ENCODE measurements at regions not wholly inside any gene's neighbourhood (a gene's known extent, or its start where the extent isn't known, plus 50 kb on each side); places are given as distances from the start of the nearest gene placed in this dataset.

GRCh38 chr11:69983897-69984438 lies 94.1 kb upstream of the ANO1 start:
- TF ChIP-seq CTCF (IDR thresholded peaks at IDR 0.05; ENCODE audit: low read depth, low read length) = no peak
- Histone ChIP-seq H3K27ac (ENCODE audit: low read depth, low read length) (no peak overlapping the region), H3K9me3 (ENCODE audit: control insufficient read depth, insufficient read depth, low read length) (peaks cover 5% of the 10 kb centered on the region; the same call in 1 of the 2 replicates), H3K27me3 (ENCODE audit: control insufficient read depth, insufficient read depth, low read length) (peaks cover 32% of the 10 kb centered on the region), H3K4me3 (ENCODE audit: low read depth, low read length) (no peak overlapping the region)
- POLR2A ChIA-PET = interaction anchor here (0.7 to 1.0 kb wide), 3 partner anchors 21 to 28 kb away, joined by 3 read pairs; no protein-coding TSS in a partner anchor
- CTCF ChIA-PET = no interaction called here
- DNase-seq (ENCODE audit: low read depth, low spot score) = no peak

DNA sequence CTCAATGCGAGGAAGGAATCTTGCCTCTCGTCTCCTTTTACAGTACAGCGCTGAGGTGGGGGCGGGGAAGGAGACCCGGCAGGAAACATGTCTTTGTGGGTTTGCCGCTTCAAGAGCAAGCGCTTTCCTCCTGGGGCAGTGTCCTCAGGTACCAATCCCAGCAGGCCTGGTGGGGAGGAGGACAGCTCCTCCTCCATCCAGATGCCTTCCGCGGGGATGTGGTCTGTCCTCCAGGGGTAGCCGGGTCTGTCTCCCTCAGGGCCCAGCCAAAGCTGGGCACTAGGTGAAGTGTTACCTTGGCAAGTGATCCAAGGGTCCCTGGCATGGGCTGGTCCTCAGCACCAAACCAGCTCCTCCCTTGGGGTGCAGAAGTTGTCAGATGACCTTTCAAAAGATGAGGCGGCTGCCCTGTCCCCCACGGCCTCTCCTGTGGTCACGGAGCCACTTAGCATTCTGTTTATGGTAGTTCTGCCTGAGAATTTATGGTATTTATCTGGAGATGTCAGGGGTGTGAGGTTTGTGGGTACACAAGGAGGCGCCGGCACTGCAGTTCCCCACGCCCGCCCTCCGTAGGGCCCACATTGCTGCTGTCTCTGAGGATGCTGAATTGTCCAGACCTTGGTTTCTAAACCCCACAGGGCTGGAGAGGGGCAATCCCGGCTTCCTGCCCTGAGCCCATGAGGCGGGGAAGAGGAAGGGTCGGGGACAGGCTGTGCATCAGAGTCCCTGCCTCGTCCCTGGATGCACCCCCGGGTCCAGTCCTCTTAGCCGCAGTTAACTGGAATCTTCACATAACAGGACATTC lies 93.5 kb upstream of the ANO1 start:
- POLR2A ChIA-PET = interaction anchor here (0.7 kb wide), 1 partner anchor 20 kb away, joined by 3 read pairs; no protein-coding TSS in a partner anchor
- CTCF ChIA-PET = no interaction called here
- Histone ChIP-seq H3K27ac (ENCODE audit: low read depth, low read length) (no peak overlapping the region), H3K4me3 (ENCODE audit: low read depth, low read length) (no peak overlapping the region), H3K27me3 (ENCODE audit: control insufficient read depth, insufficient read depth, low read length) (peaks cover 33% of the 10 kb centered on the region), H3K9me3 (ENCODE audit: control insufficient read depth, insufficient read depth, low read length) (peaks cover 5% of the 10 kb centered on the region; the same call in 1 of the 2 replicates)
- DNase-seq (ENCODE audit: low read depth, low spot score) = no peak
- TF ChIP-seq CTCF (IDR thresholded peaks at IDR 0.05; ENCODE audit: low read depth, low read length) = no peak

DNA sequence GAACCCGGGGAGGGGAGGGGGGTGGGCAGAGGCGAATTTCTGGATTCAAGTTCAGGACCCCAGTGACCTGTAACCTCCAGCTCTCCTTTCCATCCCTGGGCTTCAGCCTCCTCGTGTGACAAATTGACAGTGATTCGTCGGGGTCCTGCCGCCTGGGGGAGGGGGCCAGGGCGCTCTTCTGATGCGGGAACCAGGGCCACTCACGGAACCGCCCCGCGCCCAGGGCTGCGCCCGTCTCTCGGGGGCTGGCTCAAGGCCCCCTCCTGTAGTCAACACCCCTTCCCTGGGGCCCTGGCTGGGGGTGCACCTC lies 92.8 kb upstream of the ANO1 start:
- ChIA-PET CTCF (no interaction called here), POLR2A (no interaction called here)
- DNase-seq (ENCODE audit: low read depth, low spot score) = no peak
- H3K9me3 ChIP-seq (ENCODE audit: control insufficient read depth, insufficient read depth, low read length) = peaks cover 5% of the 10 kb centered on the region; the same call in 1 of the 2 replicates
- H3K27me3 ChIP-seq (ENCODE audit: control insufficient read depth, insufficient read depth, low read length) = peaks cover 33% of the 10 kb centered on the region
- H3K27ac ChIP-seq (ENCODE audit: low read depth, low read length) = no peak overlapping the region
- no peak for TF ChIP-seq CTCF (IDR thresholded peaks at IDR 0.05; ENCODE audit: low read depth, low read length)
- peak overlapping the region; percentile 65; the same call in 1 of the 2 replicates for H3K4me3 ChIP-seq (ENCODE audit: low read depth, low read length)

DNA sequence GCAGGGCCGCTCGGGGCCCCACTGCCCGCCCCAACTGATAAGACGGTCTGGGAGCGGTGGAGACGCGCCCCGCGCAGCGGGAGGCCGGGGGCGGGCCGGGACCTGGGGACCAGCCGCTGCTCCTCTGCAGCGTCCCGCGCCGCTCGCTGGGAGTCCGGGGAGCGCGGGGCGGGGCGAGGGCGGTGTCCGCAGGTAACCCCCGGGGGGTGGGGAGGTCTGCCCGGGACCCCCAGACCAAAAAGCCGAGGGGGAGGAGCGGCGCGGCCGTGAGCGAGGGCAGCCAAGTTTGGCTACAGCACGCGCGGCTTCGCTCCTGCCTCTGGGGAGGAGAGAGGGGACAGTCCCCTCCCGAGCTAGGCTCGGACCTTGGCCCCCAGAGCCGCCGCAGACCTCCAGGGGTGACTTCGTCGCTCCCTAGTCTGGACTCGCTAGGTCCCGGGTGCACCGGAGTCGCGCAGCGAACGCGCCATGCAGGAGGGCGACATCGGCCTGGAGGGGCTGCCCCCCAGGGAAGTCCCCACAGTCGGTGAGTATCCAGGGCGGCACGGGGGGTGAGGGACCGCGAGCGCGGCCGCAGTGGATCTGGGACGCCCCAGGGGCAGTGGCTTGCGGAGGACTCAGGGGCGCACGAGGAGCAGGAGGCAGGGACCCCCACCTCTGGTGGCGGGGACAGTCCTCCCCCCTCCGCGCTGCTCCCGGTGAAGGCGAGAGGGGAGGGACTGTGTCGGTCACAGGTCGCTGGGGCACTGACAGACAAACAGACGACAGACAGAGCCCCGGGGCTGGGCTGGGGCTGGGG lies 92.3 kb upstream of the ANO1 start:
- peaks cover 5% of the 10 kb centered on the region; the same call in 1 of the 2 replicates for H3K9me3 ChIP-seq (ENCODE audit: control insufficient read depth, insufficient read depth, low read length)
- H3K27ac ChIP-seq (ENCODE audit: low read depth, low read length) = no peak overlapping the region
- CTCF ChIA-PET = no interaction called here
- peaks cover 33% of the 10 kb centered on the region for H3K27me3 ChIP-seq (ENCODE audit: control insufficient read depth, insufficient read depth, low read length)
- no peak for DNase-seq (ENCODE audit: low read depth, low spot score)
- H3K4me3 ChIP-seq (ENCODE audit: low read depth, low read length) = peak overlapping the region; percentile 65
- no peak for TF ChIP-seq CTCF (IDR thresholded peaks at IDR 0.05; ENCODE audit: low read depth, low read length)
- POLR2A ChIA-PET = no interaction called here

DNA sequence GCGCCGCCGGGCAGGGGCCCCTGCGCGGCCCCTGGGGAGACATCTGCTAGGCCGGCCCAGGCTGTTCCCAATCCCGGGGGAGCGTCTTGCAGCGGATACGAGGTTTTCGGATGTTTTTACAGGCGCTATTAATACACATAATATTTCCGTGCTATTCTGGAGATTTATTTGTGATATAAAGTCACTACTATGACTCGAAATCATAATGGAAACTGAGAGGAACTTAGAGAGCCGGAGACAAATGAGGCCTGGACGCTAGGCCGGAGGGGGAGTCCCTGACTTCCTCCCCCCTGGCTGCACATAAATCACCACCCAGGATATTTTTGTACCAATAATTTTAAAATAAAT lies 91.7 kb upstream of the ANO1 start:
- ChIA-PET POLR2A (no interaction called here), CTCF (no interaction called here)
- peaks cover 5% of the 10 kb centered on the region; the same call in 1 of the 2 replicates for H3K9me3 ChIP-seq (ENCODE audit: control insufficient read depth, insufficient read depth, low read length)
- peak overlapping the region; percentile 65 for H3K4me3 ChIP-seq (ENCODE audit: low read depth, low read length)
- H3K27me3 ChIP-seq (ENCODE audit: control insufficient read depth, insufficient read depth, low read length) = peaks cover 33% of the 10 kb centered on the region
- TF ChIP-seq CTCF (IDR thresholded peaks at IDR 0.05; ENCODE audit: low read depth, low read length) = no peak
- no peak overlapping the region for H3K27ac ChIP-seq (ENCODE audit: low read depth, low read length)
- no peak for DNase-seq (ENCODE audit: low read depth, low spot score)

Measured in AG04450 (cell line).